GF-D8 (cell line): ENCODE measurements at regions not wholly inside any gene's neighbourhood (a gene's known extent, or its start where the extent isn't known, plus 50 kb on each side); places are given as distances from the start of the nearest gene placed in this dataset.

ENCODE experiments used
- DNase-seq: peaks from one replicate; lab custom pipeline; 2025; lab: John Stamatoyannopoulos, UW

GRCh38 chr4:81667539-81667938 is 195.8 kb upstream of the RASGEF1B start:
- no peak for DNase-seq

- DNase-seq, result no peak
Observed at GRCh38 chr4:81666491-81666890, 194.8 kb upstream of the RASGEF1B start.

- DNase-seq, result no peak
Observed at GRCh38 chr4:81665649-81666048, 193.9 kb upstream of the RASGEF1B start.

- DNase-seq, result no peak
Observed at GRCh38 chr4:81665045-81665444, 193.3 kb upstream of the RASGEF1B start.

- no peak for DNase-seq
Observed at GRCh38 chr4:81664079-81664478, 192.4 kb upstream of the RASGEF1B start.

- no peak for DNase-seq
Observed at GRCh38 chr4:81663368-81663767, 191.7 kb upstream of the RASGEF1B start.

GRCh38 chr4:81659051-81659450 is 187.3 kb upstream of the RASGEF1B start:
- no peak for DNase-seq

GRCh38 chr4:81652069-81652478 is 180.4 kb upstream of the RASGEF1B start:
- no peak for DNase-seq

- no peak for DNase-seq
Observed at GRCh38 chr4:81651243-81651899, 179.7 kb upstream of the RASGEF1B start.

- no peak for DNase-seq
Observed at GRCh38 chr4:81650606-81651242, 179.0 kb upstream of the RASGEF1B start.

- no peak for DNase-seq
Observed at GRCh38 chr4:81648576-81649275, 177.0 kb upstream of the RASGEF1B start.

GRCh38 chr4:81647388-81647787 is 175.7 kb upstream of the RASGEF1B start:
- DNase-seq, result no peak

- no peak for DNase-seq
Observed at GRCh38 chr4:81642543-81642942, 170.8 kb upstream of the RASGEF1B start.

- DNase-seq, result no peak
Observed at GRCh38 chr4:81639248-81639647, 167.5 kb upstream of the RASGEF1B start.

GRCh38 chr4:81638698-81639097 is 167.0 kb upstream of the RASGEF1B start:
- no peak for DNase-seq

- DNase-seq, result no peak
Observed at GRCh38 chr4:81635739-81636138, 164.0 kb upstream of the RASGEF1B start.

- no peak for DNase-seq
Observed at GRCh38 chr4:81634766-81635549, 163.3 kb upstream of the RASGEF1B start.

GRCh38 chr4:81634165-81634564 is 162.5 kb upstream of the RASGEF1B start:
- DNase-seq, result no peak

- no peak for DNase-seq
Observed at GRCh38 chr4:81632581-81633299, 161.0 kb upstream of the RASGEF1B start.

GRCh38 chr4:81631958-81632441 is 160.3 kb upstream of the RASGEF1B start:
- DNase-seq, result no peak

GRCh38 chr4:81629366-81629765 is 157.7 kb upstream of the RASGEF1B start:
- no peak for DNase-seq

GRCh38 chr4:81628489-81628888 is 156.8 kb upstream of the RASGEF1B start:
- DNase-seq, result no peak
